ENCODE measurements at regions not wholly inside any gene's neighbourhood (a gene's known extent, or its start where the extent isn't known, plus 50 kb on each side); places are given as distances from the start of the nearest gene placed in this dataset.

- no peak for DNase-seq
Observed at GRCh38 chr14:85447883-85448282, 82.1 kb upstream of the FLRT2 start.

GRCh38 chr14:85451421-85451820, 78.5 kb upstream of the FLRT2 start:
- DNase-seq, result no peak

- no peak for DNase-seq
Observed at GRCh38 chr14:85453401-85454225, 76.3 kb upstream of the FLRT2 start.

- DNase-seq, result no peak
Observed at GRCh38 chr14:85454226-85454813, 75.6 kb upstream of the FLRT2 start.

GRCh38 chr14:85459361-85460000, 70.5 kb upstream of the FLRT2 start:
- DNase-seq, result no peak

GRCh38 chr14:85461432-85462133, 68.4 kb upstream of the FLRT2 start:
- no peak for DNase-seq

- peak; percentile 55 for DNase-seq
Observed at GRCh38 chr14:85463512-85463911, 66.4 kb upstream of the FLRT2 start.

- no peak for DNase-seq
Observed at GRCh38 chr14:85464135-85464895, 65.6 kb upstream of the FLRT2 start.

- no peak for DNase-seq
Observed at GRCh38 chr14:85466678-85467077, 63.3 kb upstream of the FLRT2 start.

GRCh38 chr14:85468816-85469215, 61.1 kb upstream of the FLRT2 start:
- no peak for DNase-seq

- DNase-seq, result no peak
Observed at GRCh38 chr14:85471156-85471555, 58.8 kb upstream of the FLRT2 start.

GRCh38 chr14:85471744-85472143, 58.2 kb upstream of the FLRT2 start:
- no peak for DNase-seq

GRCh38 chr14:85474431-85474830, 55.5 kb upstream of the FLRT2 start:
- DNase-seq, result no peak

- DNase-seq, result no peak
Observed at GRCh38 chr14:85475113-85475512, 54.8 kb upstream of the FLRT2 start.

GRCh38 chr14:85479306-85479705, 50.6 kb upstream of the FLRT2 start:
- no peak for DNase-seq

- no peak for DNase-seq
Observed at GRCh38 chr14:85479771-85480170, 50.2 kb upstream of the FLRT2 start.
